ENCODE measurements at regions not wholly inside any gene's neighbourhood (a gene's known extent, or its start where the extent isn't known, plus 50 kb on each side); places are given as distances from the start of the nearest gene placed in this dataset.
A peak's percentile ranks its signal among the peaks of the same experiment; 100 is the strongest.

- DNase-seq (ENCODE audit: low spot score), result peak; percentile 30
- POLR2A ChIA-PET (ENCODE audit: low non-redundant PET), result no interaction called here
- TF ChIP-seq, protein P1, sequence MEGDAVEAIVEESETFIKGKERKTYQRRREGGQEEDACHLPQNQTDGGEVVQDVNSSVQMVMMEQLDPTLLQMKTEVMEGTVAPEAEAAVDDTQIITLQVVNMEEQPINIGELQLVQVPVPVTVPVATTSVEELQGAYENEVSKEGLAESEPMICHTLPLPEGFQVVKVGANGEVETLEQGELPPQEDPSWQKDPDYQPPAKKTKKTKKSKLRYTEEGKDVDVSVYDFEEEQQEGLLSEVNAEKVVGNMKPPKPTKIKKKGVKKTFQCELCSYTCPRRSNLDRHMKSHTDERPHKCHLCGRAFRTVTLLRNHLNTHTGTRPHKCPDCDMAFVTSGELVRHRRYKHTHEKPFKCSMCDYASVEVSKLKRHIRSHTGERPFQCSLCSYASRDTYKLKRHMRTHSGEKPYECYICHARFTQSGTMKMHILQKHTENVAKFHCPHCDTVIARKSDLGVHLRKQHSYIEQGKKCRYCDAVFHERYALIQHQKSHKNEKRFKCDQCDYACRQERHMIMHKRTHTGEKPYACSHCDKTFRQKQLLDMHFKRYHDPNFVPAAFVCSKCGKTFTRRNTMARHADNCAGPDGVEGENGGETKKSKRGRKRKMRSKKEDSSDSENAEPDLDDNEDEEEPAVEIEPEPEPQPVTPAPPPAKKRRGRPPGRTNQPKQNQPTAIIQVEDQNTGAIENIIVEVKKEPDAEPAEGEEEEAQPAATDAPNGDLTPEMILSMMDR (conservative IDR thresholded peaks at IDR 0.05; ENCODE audit: low read depth), result no peak
- H3K27ac ChIP-seq, result peak overlapping the region; percentile 78
- CTCF ChIA-PET, result interaction anchor here (0.9 kb wide), 1 partner anchor 23 kb away, joined by 4 read pairs; no protein-coding TSS in a partner anchor
Measured at GRCh38 chr15:39127151-39127790, 453.6 kb upstream of the THBS1 start.

GRCh38 chr15:39127925-39128617 is 452.8 kb upstream of the THBS1 start:
- TF ChIP-seq, protein P1 (conservative IDR thresholded peaks at IDR 0.05; ENCODE audit: low read depth), result no peak
- POLR2A ChIA-PET (ENCODE audit: low non-redundant PET), result no interaction called here
- peak; percentile 89 for DNase-seq (ENCODE audit: low spot score)
- CTCF ChIA-PET, result no interaction called here
- 0 out of 2 replicates have a peak overlapping the region, but pooled peaks have one; percentile 9 for H3K27ac ChIP-seq

GRCh38 chr15:39128746-39129145 is 452.1 kb upstream of the THBS1 start:
- TF ChIP-seq, protein P1 (conservative IDR thresholded peaks at IDR 0.05; ENCODE audit: low read depth), result no peak
- DNase-seq (ENCODE audit: low spot score), result no peak
- CTCF ChIA-PET, result interaction anchor here (0.6 kb wide), 1 partner anchor 106 kb away, joined by 3 read pairs; no protein-coding TSS in a partner anchor
- H3K27ac ChIP-seq, result no peak overlapping the region
- POLR2A ChIA-PET (ENCODE audit: low non-redundant PET), result no interaction called here

DNA sequence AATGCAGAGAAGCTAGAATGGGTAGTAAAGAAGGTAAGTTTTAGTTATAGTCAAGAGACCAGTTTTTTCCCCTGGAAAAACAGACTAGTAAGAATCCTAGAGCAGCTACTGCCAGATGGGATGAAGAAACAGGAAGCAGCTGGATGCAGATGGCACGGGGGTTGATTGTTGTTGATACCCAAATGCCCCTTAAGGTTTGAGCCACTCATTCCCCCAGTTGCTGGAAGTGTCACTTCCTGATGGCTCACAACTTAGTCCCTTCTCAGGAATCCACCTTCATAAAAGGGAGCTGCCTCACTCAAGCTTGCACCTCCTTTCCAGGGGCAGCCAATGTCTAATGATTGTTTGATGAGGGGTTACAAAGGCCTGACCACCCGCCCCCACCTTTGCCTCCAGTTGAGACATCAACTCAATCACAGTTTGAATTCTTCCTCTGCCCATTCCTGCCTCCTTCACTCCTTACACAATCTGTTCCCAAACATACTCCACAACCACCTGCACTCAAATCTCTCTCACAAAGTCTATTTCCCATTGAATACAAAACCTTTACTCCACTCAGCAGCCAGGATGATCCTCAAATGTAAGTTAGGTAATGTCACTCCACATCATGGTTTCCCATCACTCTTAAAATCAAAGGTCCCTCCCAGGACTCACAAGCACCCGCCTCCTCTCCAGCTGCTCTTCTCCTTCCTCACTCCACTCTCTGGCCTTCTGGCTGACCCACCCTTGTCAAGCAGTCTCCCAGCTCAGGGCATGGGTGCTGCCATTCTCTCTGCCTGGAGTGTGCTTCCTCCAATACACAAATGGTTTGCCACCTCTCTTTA is 450.1 kb upstream of the THBS1 start:
- H3K27ac ChIP-seq, result no peak overlapping the region
- DNase-seq (ENCODE audit: low spot score), result no peak
- TF ChIP-seq, protein P1 (conservative IDR thresholded peaks at IDR 0.05; ENCODE audit: low read depth), result no peak
- ChIA-PET CTCF (no interaction called here), POLR2A (ENCODE audit: low non-redundant PET) (no interaction called here)

DNA sequence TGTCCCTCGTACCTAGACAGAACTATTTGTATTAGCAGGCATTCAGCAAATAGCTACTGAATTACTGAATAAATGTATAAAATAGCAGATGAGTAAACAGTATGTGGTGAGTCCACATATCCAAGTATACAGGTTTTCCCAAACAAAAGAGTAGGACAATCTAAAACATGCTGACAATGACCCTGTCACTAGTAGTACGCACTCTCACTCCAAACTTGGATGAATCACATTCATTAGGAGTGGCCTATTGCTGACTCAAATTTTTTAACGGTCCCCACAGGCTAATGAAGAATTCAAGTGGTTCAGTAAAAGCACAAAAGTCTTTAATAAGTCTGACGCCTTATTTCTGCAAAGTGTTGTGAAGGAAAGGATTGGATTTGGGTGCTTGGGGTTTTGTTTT is 449.3 kb upstream of the THBS1 start:
- DNase-seq (ENCODE audit: low spot score), result no peak
- POLR2A ChIA-PET (ENCODE audit: low non-redundant PET), result no interaction called here
- H3K27ac ChIP-seq, result no peak overlapping the region
- CTCF ChIA-PET, result interaction anchor here (1.0 kb wide), 1 partner anchor 449 kb away, joined by 3 read pairs; the partner anchor contains the start of gene THBS1
- TF ChIP-seq, protein P1 (conservative IDR thresholded peaks at IDR 0.05; ENCODE audit: low read depth), result no peak

GRCh38 chr15:39132070-39132469 is 448.8 kb upstream of the THBS1 start:
- ChIA-PET POLR2A (ENCODE audit: low non-redundant PET) (no interaction called here), CTCF (interaction anchor here (1.0 kb wide), 1 partner anchor 449 kb away, joined by 3 read pairs; the partner anchor contains the start of gene THBS1)
- TF ChIP-seq, protein P1 (conservative IDR thresholded peaks at IDR 0.05; ENCODE audit: low read depth), result no peak
- H3K27ac ChIP-seq, result no peak overlapping the region
- DNase-seq (ENCODE audit: low spot score), result no peak

Measured in RWPE1 (cell line).